ENCODE measurements at regions not wholly inside any gene's neighbourhood (a gene's known extent, or its start where the extent isn't known, plus 50 kb on each side); places are given as distances from the start of the nearest gene placed in this dataset.

- no peak for DNase-seq (ENCODE audit: low spot score in 2 of 2)
- 87 to 96% methylated on average over 1 of the region's 1 CpG for WGBS, 2 donors
- TF ChIP-seq CTCF (IDR thresholded peaks at IDR 0.05) (no peak), POLR2A (IDR thresholded peaks at IDR 0.05) (no peak)
- no peak overlapping the region for H3K4me3 ChIP-seq (ENCODE audit: low read depth, poor library complexity, severe bottlenecking)
- intact Hi-C loops (cut with DNase I; ENCODE audit: low total_unique reads), result no loop called here
Observed at GRCh38 chr12:85633491-85633890, 202.7 kb downstream of the RASSF9 start.

GRCh38 chr12:85639834-85640233, 196.4 kb downstream of the RASSF9 start:
- intact Hi-C loops (cut with DNase I; ENCODE audit: low total_unique reads), result no loop called here
- WGBS, 2 donors, result 71 to 83% methylated on average over 2 of the region's 2 CpGs
- TF ChIP-seq POLR2A (IDR thresholded peaks at IDR 0.05) (no peak), CTCF (IDR thresholded peaks at IDR 0.05) (no peak)
- no peak for DNase-seq (ENCODE audit: low spot score in 2 of 2)
- no peak overlapping the region for H3K4me3 ChIP-seq (ENCODE audit: low read depth, poor library complexity, severe bottlenecking)

GRCh38 chr12:85641796-85642195, 194.4 kb downstream of the RASSF9 start:
- intact Hi-C loops (cut with DNase I; ENCODE audit: low total_unique reads), result no loop called here
- 67 to 79% methylated on average over 2 of the region's 2 CpGs for WGBS, 2 donors
- TF ChIP-seq POLR2A (IDR thresholded peaks at IDR 0.05) (no peak), CTCF (IDR thresholded peaks at IDR 0.05) (no peak)
- DNase-seq (ENCODE audit: low spot score in 2 of 2), result no peak
- no peak overlapping the region for H3K4me3 ChIP-seq (ENCODE audit: low read depth, poor library complexity, severe bottlenecking)

GRCh38 chr12:85642288-85642687, 193.9 kb downstream of the RASSF9 start:
- H3K4me3 ChIP-seq (ENCODE audit: low read depth, poor library complexity, severe bottlenecking), result no peak overlapping the region
- TF ChIP-seq POLR2A (IDR thresholded peaks at IDR 0.05) (no peak), CTCF (IDR thresholded peaks at IDR 0.05) (no peak)
- DNase-seq (ENCODE audit: low spot score in 2 of 2), result no peak
- intact Hi-C loops (cut with DNase I; ENCODE audit: low total_unique reads), result no loop called here
- WGBS, 2 donors, result 87 to 96% methylated on average over 2 of the region's 2 CpGs

GRCh38 chr12:85642808-85643207, 193.4 kb downstream of the RASSF9 start:
- intact Hi-C loops (cut with DNase I; ENCODE audit: low total_unique reads), result no loop called here
- H3K4me3 ChIP-seq (ENCODE audit: low read depth, poor library complexity, severe bottlenecking), result no peak overlapping the region
- TF ChIP-seq POLR2A (IDR thresholded peaks at IDR 0.05), result no peak
- TF ChIP-seq CTCF (IDR thresholded peaks at IDR 0.05), result no peak
- WGBS, 2 donors, result 78 to 87% methylated on average over 5 of the region's 5 CpGs
- DNase-seq (ENCODE audit: low spot score in 2 of 2), result no peak

GRCh38 chr12:85644508-85644907, 191.7 kb downstream of the RASSF9 start:
- WGBS, 2 donors, result 66 to 89% methylated on average over 3 of the region's 3 CpGs
- H3K4me3 ChIP-seq (ENCODE audit: low read depth, poor library complexity, severe bottlenecking), result no peak overlapping the region
- intact Hi-C loops (cut with DNase I; ENCODE audit: low total_unique reads), result no loop called here
- no peak for DNase-seq (ENCODE audit: low spot score in 2 of 2)
- TF ChIP-seq POLR2A (IDR thresholded peaks at IDR 0.05), result no peak
- TF ChIP-seq CTCF (IDR thresholded peaks at IDR 0.05), result no peak

Data from lower leg skin (tissue), 4 donors.